IMR-90 (cell line): ENCODE measurements at regions not wholly inside any gene's neighbourhood (a gene's known extent, or its start where the extent isn't known, plus 50 kb on each side); places are given as distances from the start of the nearest gene placed in this dataset.

Source experiments
- ATAC-seq: fragments of 200-7000 bp; cut with Tn5 transposase; 2 replicates; pipeline ENCODE4 v1.9.1; 2020; ENCODE audit warnings: low read depth, mild to moderate bottlenecking, moderate library complexity
- BruUV-seq: library from RNA; stranded (reverse); fragments of 400-500 nt; replicated peaks from 2 replicates; lab custom pipeline; 2021; lab: Mats Ljungman, UMichigan
- CTCF ChIA-PET: fragments of 300-600 bp; formaldehyde crosslinking; extraction: SDS; loops from one replicate; lab custom pipeline; 2021; ENCODE audit warnings: antibody characterized with exemption; lab: Yijun Ruan, JAX
- POLR2A ChIA-PET: fragments of 300-600 bp; sonication (Branson Sonifier 250); formaldehyde crosslinking; loops from one replicate; lab custom pipeline; 2022; ENCODE audit warnings: antibody characterized with exemption; ENCODE audit not compliant: unreplicated experiment; lab: Charles Lee
- DNase-seq: peaks from one replicate; pipeline ENCODE4 v3.0.0; 2013
- H2AFZ ChIP-seq: replicated peaks from 2 replicates; pipeline ENCODE3; 2013; ENCODE audit warnings: low read length, mild to moderate bottlenecking; ENCODE audit not compliant: poor library complexity
- H2AK5ac ChIP-seq: 2 replicates; pipeline ENCODE4 v1.6.1; 2013; ENCODE audit warnings: low read depth, low read length, inconsistent platforms
- H2AK9ac ChIP-seq: replicated peaks from 2 replicates; pipeline ENCODE3; 2013; ENCODE audit warnings: mild to moderate bottlenecking, low read depth, low read length, moderate library complexity; ENCODE audit not compliant: poor library complexity
- H2BK120ac ChIP-seq: 2 replicates; pipeline ENCODE4 v1.6.1; 2013; ENCODE audit warnings: low read depth, low read length, inconsistent platforms
- H2BK15ac ChIP-seq: 3 replicates; pipeline ENCODE4 v1.6.1; 2013; ENCODE audit warnings: low read depth, low read length, inconsistent platforms
- H2BK20ac ChIP-seq: 2 replicates; pipeline ENCODE4 v1.6.1; 2013; ENCODE audit warnings: low read depth, mild to moderate bottlenecking, inconsistent platforms, low read length, moderate library complexity
- H2BK5ac ChIP-seq: 2 replicates; pipeline ENCODE4 v1.6.1; 2013; ENCODE audit warnings: mild to moderate bottlenecking, low read depth, low read length, inconsistent platforms; ENCODE audit not compliant: poor library complexity, severe bottlenecking
- H3K14ac ChIP-seq: replicated peaks from 2 replicates; pipeline ENCODE4 v1.6.1; 2013; ENCODE audit warnings: low read depth, low read length, inconsistent platforms
- H3K18ac ChIP-seq: 2 replicates; pipeline ENCODE4 v1.6.1; 2013; ENCODE audit warnings: low read depth, low read length, control low read depth
- H3K23ac ChIP-seq: 2 replicates; pipeline ENCODE4 v1.6.1; 2013; ENCODE audit warnings: low read depth, low read length, inconsistent platforms
- H3K27ac ChIP-seq: 2 replicates; pipeline ENCODE4 v1.5.1; 2013; ENCODE audit warnings: mild to moderate bottlenecking, control low read depth, low read length; ENCODE audit not compliant: insufficient read depth
- H3K27me3 ChIP-seq: 2 replicates; pipeline ENCODE4 v1.6.1; 2013; ENCODE audit warnings: low read length; ENCODE audit not compliant: control insufficient read depth, insufficient read depth
- H3K36me3 ChIP-seq: 2 replicates; pipeline ENCODE4 v1.6.1; 2013; ENCODE audit warnings: low read length, mixed read lengths; ENCODE audit not compliant: control insufficient read depth, insufficient read depth
- H3K4ac ChIP-seq: 2 replicates; pipeline ENCODE4 v1.6.1; 2013; ENCODE audit warnings: low read depth, low read length, inconsistent platforms
- H3K4me1 ChIP-seq: 2 replicates; pipeline ENCODE4 v1.6.1; 2013; ENCODE audit warnings: low read length, mixed read lengths; ENCODE audit not compliant: control insufficient read depth, insufficient read depth
- H3K4me2 ChIP-seq: 2 replicates; pipeline ENCODE4 v1.6.1; 2013; ENCODE audit warnings: low read depth, mild to moderate bottlenecking, control low read depth, low read length, moderate library complexity
- H3K4me3 ChIP-seq: 2 replicates; pipeline ENCODE4 v1.5.1; 2013; ENCODE audit warnings: low read depth, mild to moderate bottlenecking, control low read depth, low read length, moderate library complexity; ENCODE audit not compliant: insufficient read depth
- H3K56ac ChIP-seq: 2 replicates; pipeline ENCODE4 v1.6.1; 2013; ENCODE audit warnings: low read length, inconsistent platforms; ENCODE audit not compliant: insufficient read depth; ENCODE audit errors: extremely low read depth
- H3K79me1 ChIP-seq, 2 experiments: 2 replicates each; pipeline ENCODE4 v1.6.1; 2013; ENCODE audit warnings: low read length in 2 of 2, inconsistent platforms in 1 of 2, low read depth in 1 of 2
- H3K9ac ChIP-seq: 2 replicates; pipeline ENCODE4 v1.6.1; 2013; ENCODE audit warnings: low read depth, low read length, control low read depth
- H3K9me1 ChIP-seq: 2 replicates; pipeline ENCODE4 v1.6.1; 2013; ENCODE audit warnings: low read length, inconsistent platforms; ENCODE audit not compliant: insufficient read depth
- H3K9me3 ChIP-seq: 2 replicates; pipeline ENCODE4 v1.6.1; 2013; ENCODE audit warnings: low read length; ENCODE audit not compliant: control insufficient read depth, insufficient read depth
- H4K20me1 ChIP-seq: 2 replicates; pipeline ENCODE4 v1.6.1; 2013; ENCODE audit warnings: low read length, inconsistent platforms; ENCODE audit not compliant: insufficient read depth
- H4K5ac ChIP-seq: 2 replicates; pipeline ENCODE4 v1.6.1; 2013; ENCODE audit warnings: mild to moderate bottlenecking, low read depth, low read length, control low read depth
- H4K8ac ChIP-seq, 2 experiments: 2 replicates each; pipeline ENCODE4 v1.6.1; 2013; ENCODE audit warnings: low read depth in 2 of 2, low read length in 2 of 2, control low read depth in 1 of 2, inconsistent platforms in 1 of 2
- H4K91ac ChIP-seq: 2 replicates; pipeline ENCODE4 v1.6.1; 2013; ENCODE audit warnings: low read depth, low read length, inconsistent platforms; ENCODE audit not compliant: insufficient read depth
- BHLHE40 ChIP-seq: fragments of 150-350 bp; IDR thresholded peaks from 2 replicates; pipeline ENCODE4 v1.6.1; 2016; ENCODE audit warnings: mild to moderate bottlenecking, low read depth, low read length
- CEBPB ChIP-seq: IDR thresholded peaks from 2 replicates; pipeline ENCODE4 v1.6.1; 2012; ENCODE audit warnings: low read depth, low read length, improper control_type of control experiment
- CHD1 ChIP-seq: IDR thresholded peaks from 2 replicates; pipeline ENCODE4 v1.6.1; 2012; ENCODE audit warnings: low read depth, low read length, improper control_type of control experiment
- ELK1 ChIP-seq: fragments of 150-350 bp; IDR thresholded peaks from 2 replicates; pipeline ENCODE4 v1.6.1; 2016; ENCODE audit warnings: low read depth, mild to moderate bottlenecking, low read length, moderate library complexity, borderline replicate concordance
- FOS ChIP-seq: fragments of 150-350 bp; IDR thresholded peaks from 2 replicates; pipeline ENCODE4 v1.6.1; 2016; ENCODE audit warnings: low read depth, low read length
- MAFK ChIP-seq: IDR thresholded peaks from 2 replicates; pipeline ENCODE4 v1.6.1; 2012; ENCODE audit warnings: low read depth, low read length, improper control_type of control experiment
- MAZ ChIP-seq: IDR thresholded peaks from 2 replicates; pipeline ENCODE4 v1.6.1; 2012; ENCODE audit warnings: low read depth, mild to moderate bottlenecking, low read length, improper control_type of control experiment, moderate library complexity, borderline replicate concordance
- MXI1 ChIP-seq: IDR thresholded peaks from 2 replicates; pipeline ENCODE4 v1.6.1; 2012; ENCODE audit warnings: low read depth, mild to moderate bottlenecking, low read length, moderate library complexity, borderline replicate concordance
- NFE2L2 ChIP-seq: fragments of 150-350 bp; IDR thresholded peaks from 2 replicates; pipeline ENCODE4 v1.6.1; 2016; ENCODE audit warnings: low read depth, mild to moderate bottlenecking, low read length
- POLR2A ChIP-seq: IDR thresholded peaks from 2 replicates; pipeline ENCODE4 v1.6.1; 2012; ENCODE audit warnings: mild to moderate bottlenecking, low read depth, low read length
- RAD21 ChIP-seq: IDR thresholded peaks from 2 replicates; pipeline ENCODE4 v1.6.1; 2012; ENCODE audit warnings: low read length, improper control_type of control experiment
- RCOR1 ChIP-seq: IDR thresholded peaks from 2 replicates; pipeline ENCODE4 v1.6.1; 2012; ENCODE audit warnings: mild to moderate bottlenecking, low read length, improper control_type of control experiment; ENCODE audit not compliant: insufficient replicate concordance
- RFX5 ChIP-seq: IDR thresholded peaks from 2 replicates; pipeline ENCODE4 v1.8.0; 2012; ENCODE audit warnings: low read depth, mild to moderate bottlenecking, low read length, moderate library complexity
- SMC3 ChIP-seq: fragments of 150-350 bp; IDR thresholded peaks from 2 replicates; pipeline ENCODE4 v1.6.1; 2016; ENCODE audit warnings: low read depth, mild to moderate bottlenecking, antibody characterized with exemption, low read length, moderate library complexity
- WGBS, 2 experiments: methylation state at CpG; one replicate each; pipeline versions ENCODE4 v1.1.5 to v1.1.7; 2013; ENCODE audit warnings: missing lambda C conversion rate in 2 of 2; ENCODE audit not compliant: insufficient read length in 1 of 2; ENCODE audit errors: extremely low coverage in 2 of 2; 5-methylcytosine and 5-hydroxymethylcytosine counted together
- dilution Hi-C: fragments of 300-500 bp; cut with HindIII; formaldehyde crosslinking; loops from one replicate; pipeline ENCODE4 v1.14.3; 2018; ENCODE audit warnings: low sequenced_read_pairs; ENCODE audit not compliant: unreplicated experiment
- in situ Hi-C: fragments of 300-500 bp; cut with MboI; formaldehyde crosslinking; loops from 3 replicates; pipeline ENCODE4 v1.14.3; 2019; ENCODE audit warnings: low sequenced_read_pairs, inconsistent platforms, mixed read lengths
- intact Hi-C: fragments of 100-400 bp; cut with micrococcal nuclease; formaldehyde crosslinking; loops from 2 replicates; pipeline ENCODE4 v1.10.0; 2022
- TF ChIP-seq, protein P1 (sequence below): conservative IDR thresholded peaks from 2 replicates; pipeline ENCODE4 v1.5.1; 2012; ENCODE audit warnings: mild to moderate bottlenecking, low read depth, low read length, improper control_type of control experiment
- TF ChIP-seq, protein P2 (sequence below): fragments of 150-350 bp; IDR thresholded peaks from 2 replicates; pipeline ENCODE4 v1.6.1; 2017; ENCODE audit warnings: mild to moderate bottlenecking, antibody characterized with exemption, low read length, low read depth

GRCh38 chr12:111169032-111169431 lies 199.9 kb downstream of the PHETA1 start:
- H3K27me3 ChIP-seq: no peaks in the 10 kb centered on the region; the same call in 1 of the 2 replicates
- no TSS peak for BruUV-seq
- DNase-seq (no peak), ATAC-seq (no peak)
- no peak overlapping the region for H4K91ac ChIP-seq
- no peak overlapping the region for H3K56ac ChIP-seq
- H2BK120ac ChIP-seq: no peak overlapping the region
- TF ChIP-seq FOS: no peak
- no peak for TF ChIP-seq CEBPB
- no peak for TF ChIP-seq MAFK
- no peak for TF ChIP-seq SMC3
- no peak for TF ChIP-seq MXI1
- TF ChIP-seq CHD1: no peak
- no peak for TF ChIP-seq MAZ
- TF ChIP-seq RCOR1: no peak
- no peak for TF ChIP-seq RAD21
- TF ChIP-seq NFE2L2: no peak
- TF ChIP-seq BHLHE40: no peak
- TF ChIP-seq, protein P1, sequence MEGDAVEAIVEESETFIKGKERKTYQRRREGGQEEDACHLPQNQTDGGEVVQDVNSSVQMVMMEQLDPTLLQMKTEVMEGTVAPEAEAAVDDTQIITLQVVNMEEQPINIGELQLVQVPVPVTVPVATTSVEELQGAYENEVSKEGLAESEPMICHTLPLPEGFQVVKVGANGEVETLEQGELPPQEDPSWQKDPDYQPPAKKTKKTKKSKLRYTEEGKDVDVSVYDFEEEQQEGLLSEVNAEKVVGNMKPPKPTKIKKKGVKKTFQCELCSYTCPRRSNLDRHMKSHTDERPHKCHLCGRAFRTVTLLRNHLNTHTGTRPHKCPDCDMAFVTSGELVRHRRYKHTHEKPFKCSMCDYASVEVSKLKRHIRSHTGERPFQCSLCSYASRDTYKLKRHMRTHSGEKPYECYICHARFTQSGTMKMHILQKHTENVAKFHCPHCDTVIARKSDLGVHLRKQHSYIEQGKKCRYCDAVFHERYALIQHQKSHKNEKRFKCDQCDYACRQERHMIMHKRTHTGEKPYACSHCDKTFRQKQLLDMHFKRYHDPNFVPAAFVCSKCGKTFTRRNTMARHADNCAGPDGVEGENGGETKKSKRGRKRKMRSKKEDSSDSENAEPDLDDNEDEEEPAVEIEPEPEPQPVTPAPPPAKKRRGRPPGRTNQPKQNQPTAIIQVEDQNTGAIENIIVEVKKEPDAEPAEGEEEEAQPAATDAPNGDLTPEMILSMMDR: no peak
- TF ChIP-seq RFX5: no peak
- no peak for TF ChIP-seq POLR2A
- TF ChIP-seq, protein P2, sequence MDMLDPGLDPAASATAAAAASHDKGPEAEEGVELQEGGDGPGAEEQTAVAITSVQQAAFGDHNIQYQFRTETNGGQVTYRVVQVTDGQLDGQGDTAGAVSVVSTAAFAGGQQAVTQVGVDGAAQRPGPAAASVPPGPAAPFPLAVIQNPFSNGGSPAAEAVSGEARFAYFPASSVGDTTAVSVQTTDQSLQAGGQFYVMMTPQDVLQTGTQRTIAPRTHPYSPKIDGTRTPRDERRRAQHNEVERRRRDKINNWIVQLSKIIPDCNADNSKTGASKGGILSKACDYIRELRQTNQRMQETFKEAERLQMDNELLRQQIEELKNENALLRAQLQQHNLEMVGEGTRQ: no peak
- no peak for TF ChIP-seq ELK1
- H4K8ac ChIP-seq: no peak overlapping the region
- H3K4me3 ChIP-seq: no peak overlapping the region
- no CpG with 5 or more reads among the region's 8 CpGs for WGBS, 2 experiments
- H3K79me1 ChIP-seq: no peaks in the 10 kb centered on the region
- H2AK5ac ChIP-seq: no peak overlapping the region
- no peaks in the 10 kb centered on the region for H4K20me1 ChIP-seq
- H3K36me3 ChIP-seq: no peaks in the 10 kb centered on the region
- no peak overlapping the region for H3K23ac ChIP-seq
- POLR2A ChIA-PET: no interaction called here
- H3K9me3 ChIP-seq: no peaks in the 10 kb centered on the region
- H3K4me2 ChIP-seq: no peak overlapping the region
- CTCF ChIA-PET: no interaction called here
- no peaks in the 10 kb centered on the region for H3K4me1 ChIP-seq
- H3K9me1 ChIP-seq: no peaks in the 10 kb centered on the region
- no peak overlapping the region for H3K18ac ChIP-seq
- no peak overlapping the region for H2BK20ac ChIP-seq
- in situ Hi-C loops: no loop called here
- H2AFZ ChIP-seq: no peak overlapping the region
- H2AK9ac ChIP-seq: no peak overlapping the region
- H2BK5ac ChIP-seq: no peak overlapping the region
- H2BK15ac ChIP-seq: no peak overlapping the region
- intact Hi-C loops: no loop called here
- H4K5ac ChIP-seq: no peak overlapping the region
- no peak overlapping the region for H3K27ac ChIP-seq
- dilution Hi-C loops: no loop called here
- H3K9ac ChIP-seq: no peak overlapping the region
- H3K4ac ChIP-seq: no peak overlapping the region
- H3K14ac ChIP-seq: no peak overlapping the region
